Liver (tissue), 3 donors: ENCODE measurements at regions not wholly inside any gene's neighbourhood (a gene's known extent, or its start where the extent isn't known, plus 50 kb on each side); places are given as distances from the start of the nearest gene placed in this dataset.

Experiments
- CTCF ChIP-seq: fragments of 150-350 bp; IDR thresholded peaks from 2 replicates; pipeline ENCODE4 v1.5.1; 2017; ENCODE audit warnings: improper control_type of control experiment, low read depth, low read length; ENCODE audit not compliant: missing input control
- EGR1 ChIP-seq, 2 donors: IDR thresholded peaks; 2 replicates each; pipeline ENCODE4 v1.6.1; 2016 to 2018; ENCODE audit warnings: antibody characterized with exemption in 2 of 2, low read depth in 2 of 2
- FOXA2 ChIP-seq: IDR thresholded peaks from 2 replicates; pipeline ENCODE4 v1.6.1; 2016; ENCODE audit warnings: antibody characterized with exemption
- GABPA ChIP-seq, 2 donors: IDR thresholded peaks in 1 of 2; conservative IDR thresholded peaks in 1 of 2; 2 replicates each; pipeline ENCODE4 v1.6.1; 2016; ENCODE audit warnings: antibody characterized with exemption in 2 of 2, mild to moderate bottlenecking in 1 of 2, moderate library complexity in 1 of 2
- HNF4G ChIP-seq: IDR thresholded peaks from 2 replicates; pipeline ENCODE4 v1.6.1; 2016; ENCODE audit warnings: antibody characterized with exemption
- JUND ChIP-seq, 2 donors: IDR thresholded peaks; 2 replicates each; pipeline ENCODE4 v1.6.1; 2016; ENCODE audit warnings: antibody characterized with exemption in 2 of 2
- RAD21 ChIP-seq, 2 donors: IDR thresholded peaks; 2 replicates each; pipeline ENCODE4 v1.6.1; 2016; ENCODE audit warnings: antibody characterized with exemption in 2 of 2, mild to moderate bottlenecking in 2 of 2
- SP1 ChIP-seq: IDR thresholded peaks from 2 replicates; pipeline ENCODE4 v1.6.1; 2018; ENCODE audit warnings: antibody characterized with exemption, mild to moderate bottlenecking
- TAF1 ChIP-seq: conservative IDR thresholded peaks from 2 replicates; pipeline ENCODE4 v1.6.1; 2016; ENCODE audit warnings: antibody characterized with exemption, mild to moderate bottlenecking
- YY1 ChIP-seq: IDR thresholded peaks from 2 replicates; pipeline ENCODE4 v1.6.1; 2016; ENCODE audit warnings: antibody characterized with exemption, mild to moderate bottlenecking
- TF ChIP-seq, protein P1 (sequence below): IDR thresholded peaks from 2 replicates; pipeline ENCODE4 v1.6.1; 2016; ENCODE audit warnings: antibody characterized with exemption, mild to moderate bottlenecking
- TF ChIP-seq, protein P2 (sequence below): IDR thresholded peaks from 2 replicates; pipeline ENCODE4 v1.6.1; 2016; ENCODE audit warnings: antibody characterized with exemption
- TF ChIP-seq, protein P3 (sequence below): IDR thresholded peaks from 2 replicates; pipeline ENCODE4 v1.6.1; 2016; ENCODE audit warnings: antibody characterized with exemption
- TF ChIP-seq, protein P4 (sequence below): IDR thresholded peaks from 2 replicates; pipeline ENCODE4 v1.6.1; 2016; ENCODE audit warnings: antibody characterized with exemption
- donor health status: healthy.
- donor health status: healthy.

DNA sequence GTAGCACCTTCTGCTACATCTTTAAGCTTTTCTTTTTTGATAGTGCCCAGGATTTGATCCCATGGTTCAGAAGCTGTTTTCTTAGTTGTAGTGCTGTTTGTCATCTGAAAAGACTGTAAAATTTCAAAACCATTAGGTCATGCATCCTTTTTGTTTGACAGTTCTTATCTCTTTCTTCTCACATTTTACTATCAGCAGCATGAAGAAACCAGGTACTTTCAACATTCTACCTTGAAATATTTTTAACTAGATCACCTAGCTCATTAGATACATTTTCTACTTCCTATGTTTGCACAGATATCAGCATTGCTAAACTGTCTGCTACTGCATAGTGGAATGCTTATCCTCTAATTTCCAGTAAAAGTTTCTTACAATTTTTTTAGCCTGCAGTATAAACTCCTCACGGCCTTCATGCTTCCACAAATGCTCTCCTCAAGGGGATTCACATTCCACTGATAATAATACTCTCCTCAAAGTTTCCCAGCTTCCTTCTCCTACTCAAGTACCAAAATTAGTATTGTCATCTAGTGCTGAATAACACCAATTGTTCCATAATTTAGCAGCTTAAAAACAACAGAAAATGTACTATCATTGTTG lies 243.9 kb upstream of the ZRANB2 start:
- TF ChIP-seq CTCF, result no peak
- TF ChIP-seq HNF4G, result no peak
- no peak for TF ChIP-seq TAF1
- TF ChIP-seq YY1, result no peak
- no peak for TF ChIP-seq EGR1 (IDR thresholded peaks at IDR 0.05; ENCODE audit: low read depth in 2 of 2)
- TF ChIP-seq, protein P1, sequence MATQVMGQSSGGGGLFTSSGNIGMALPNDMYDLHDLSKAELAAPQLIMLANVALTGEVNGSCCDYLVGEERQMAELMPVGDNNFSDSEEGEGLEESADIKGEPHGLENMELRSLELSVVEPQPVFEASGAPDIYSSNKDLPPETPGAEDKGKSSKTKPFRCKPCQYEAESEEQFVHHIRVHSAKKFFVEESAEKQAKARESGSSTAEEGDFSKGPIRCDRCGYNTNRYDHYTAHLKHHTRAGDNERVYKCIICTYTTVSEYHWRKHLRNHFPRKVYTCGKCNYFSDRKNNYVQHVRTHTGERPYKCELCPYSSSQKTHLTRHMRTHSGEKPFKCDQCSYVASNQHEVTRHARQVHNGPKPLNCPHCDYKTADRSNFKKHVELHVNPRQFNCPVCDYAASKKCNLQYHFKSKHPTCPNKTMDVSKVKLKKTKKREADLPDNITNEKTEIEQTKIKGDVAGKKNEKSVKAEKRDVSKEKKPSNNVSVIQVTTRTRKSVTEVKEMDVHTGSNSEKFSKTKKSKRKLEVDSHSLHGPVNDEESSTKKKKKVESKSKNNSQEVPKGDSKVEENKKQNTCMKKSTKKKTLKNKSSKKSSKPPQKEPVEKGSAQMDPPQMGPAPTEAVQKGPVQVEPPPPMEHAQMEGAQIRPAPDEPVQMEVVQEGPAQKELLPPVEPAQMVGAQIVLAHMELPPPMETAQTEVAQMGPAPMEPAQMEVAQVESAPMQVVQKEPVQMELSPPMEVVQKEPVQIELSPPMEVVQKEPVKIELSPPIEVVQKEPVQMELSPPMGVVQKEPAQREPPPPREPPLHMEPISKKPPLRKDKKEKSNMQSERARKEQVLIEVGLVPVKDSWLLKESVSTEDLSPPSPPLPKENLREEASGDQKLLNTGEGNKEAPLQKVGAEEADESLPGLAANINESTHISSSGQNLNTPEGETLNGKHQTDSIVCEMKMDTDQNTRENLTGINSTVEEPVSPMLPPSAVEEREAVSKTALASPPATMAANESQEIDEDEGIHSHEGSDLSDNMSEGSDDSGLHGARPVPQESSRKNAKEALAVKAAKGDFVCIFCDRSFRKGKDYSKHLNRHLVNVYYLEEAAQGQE, result no peak
- TF ChIP-seq, protein P2, sequence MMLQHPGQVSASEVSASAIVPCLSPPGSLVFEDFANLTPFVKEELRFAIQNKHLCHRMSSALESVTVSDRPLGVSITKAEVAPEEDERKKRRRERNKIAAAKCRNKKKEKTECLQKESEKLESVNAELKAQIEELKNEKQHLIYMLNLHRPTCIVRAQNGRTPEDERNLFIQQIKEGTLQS, result no peak
- no peak for TF ChIP-seq SP1
- TF ChIP-seq, protein P3, sequence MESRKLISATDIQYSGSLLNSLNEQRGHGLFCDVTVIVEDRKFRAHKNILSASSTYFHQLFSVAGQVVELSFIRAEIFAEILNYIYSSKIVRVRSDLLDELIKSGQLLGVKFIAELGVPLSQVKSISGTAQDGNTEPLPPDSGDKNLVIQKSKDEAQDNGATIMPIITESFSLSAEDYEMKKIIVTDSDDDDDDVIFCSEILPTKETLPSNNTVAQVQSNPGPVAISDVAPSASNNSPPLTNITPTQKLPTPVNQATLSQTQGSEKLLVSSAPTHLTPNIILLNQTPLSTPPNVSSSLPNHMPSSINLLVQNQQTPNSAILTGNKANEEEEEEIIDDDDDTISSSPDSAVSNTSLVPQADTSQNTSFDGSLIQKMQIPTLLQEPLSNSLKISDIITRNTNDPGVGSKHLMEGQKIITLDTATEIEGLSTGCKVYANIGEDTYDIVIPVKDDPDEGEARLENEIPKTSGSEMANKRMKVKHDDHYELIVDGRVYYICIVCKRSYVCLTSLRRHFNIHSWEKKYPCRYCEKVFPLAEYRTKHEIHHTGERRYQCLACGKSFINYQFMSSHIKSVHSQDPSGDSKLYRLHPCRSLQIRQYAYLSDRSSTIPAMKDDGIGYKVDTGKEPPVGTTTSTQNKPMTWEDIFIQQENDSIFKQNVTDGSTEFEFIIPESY, result no peak
- TF ChIP-seq JUND (IDR thresholded peaks at IDR 0.05), result no peak
- TF ChIP-seq RAD21 (IDR thresholded peaks at IDR 0.05), result no peak
- TF ChIP-seq, protein P4, sequence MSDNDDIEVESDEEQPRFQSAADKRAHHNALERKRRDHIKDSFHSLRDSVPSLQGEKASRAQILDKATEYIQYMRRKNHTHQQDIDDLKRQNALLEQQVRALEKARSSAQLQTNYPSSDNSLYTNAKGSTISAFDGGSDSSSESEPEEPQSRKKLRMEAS, result no peak
- TF ChIP-seq GABPA (IDR thresholded peaks at IDR 0.05 in 1 of 2, conservative IDR thresholded peaks at IDR 0.05 in 1 of 2), result no peak
- TF ChIP-seq FOXA2, result no peak
